HG02938 (cell line): ENCODE measurements at regions not wholly inside any gene's neighbourhood (a gene's known extent, or its start where the extent isn't known, plus 50 kb on each side); places are given as distances from the start of the nearest gene placed in this dataset.

ENCODE experiments used
- ATAC-seq: cut with Tn5 transposase; IDR thresholded peaks from one replicate; pipeline ENCODE4 v1.9.1; 2021; ENCODE audit warnings: mild to moderate bottlenecking, moderate library complexity; ENCODE audit not compliant: unreplicated experiment

GRCh38 chr16:86681031-86681756, 102.8 kb downstream of the FOXL1 start:
- ATAC-seq: no peak

DNA sequence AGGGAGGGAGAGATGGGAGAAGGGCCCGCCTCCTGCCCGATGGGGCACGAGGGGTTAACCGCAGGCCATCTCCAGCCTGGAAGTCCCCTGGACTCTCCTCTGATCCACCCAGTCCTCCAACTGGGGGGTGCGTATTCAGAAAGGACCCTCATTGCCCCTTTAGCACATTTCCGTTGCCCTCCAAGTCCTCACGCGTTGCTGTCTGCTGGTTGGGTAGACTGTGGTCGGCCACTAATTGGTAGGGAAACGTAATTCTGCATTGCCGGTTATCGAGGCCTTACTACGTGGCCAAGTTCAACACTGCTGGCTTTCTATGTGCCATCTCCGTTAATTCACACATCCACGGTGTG, 103.4 kb downstream of the FOXL1 start:
- ATAC-seq: no peak

DNA sequence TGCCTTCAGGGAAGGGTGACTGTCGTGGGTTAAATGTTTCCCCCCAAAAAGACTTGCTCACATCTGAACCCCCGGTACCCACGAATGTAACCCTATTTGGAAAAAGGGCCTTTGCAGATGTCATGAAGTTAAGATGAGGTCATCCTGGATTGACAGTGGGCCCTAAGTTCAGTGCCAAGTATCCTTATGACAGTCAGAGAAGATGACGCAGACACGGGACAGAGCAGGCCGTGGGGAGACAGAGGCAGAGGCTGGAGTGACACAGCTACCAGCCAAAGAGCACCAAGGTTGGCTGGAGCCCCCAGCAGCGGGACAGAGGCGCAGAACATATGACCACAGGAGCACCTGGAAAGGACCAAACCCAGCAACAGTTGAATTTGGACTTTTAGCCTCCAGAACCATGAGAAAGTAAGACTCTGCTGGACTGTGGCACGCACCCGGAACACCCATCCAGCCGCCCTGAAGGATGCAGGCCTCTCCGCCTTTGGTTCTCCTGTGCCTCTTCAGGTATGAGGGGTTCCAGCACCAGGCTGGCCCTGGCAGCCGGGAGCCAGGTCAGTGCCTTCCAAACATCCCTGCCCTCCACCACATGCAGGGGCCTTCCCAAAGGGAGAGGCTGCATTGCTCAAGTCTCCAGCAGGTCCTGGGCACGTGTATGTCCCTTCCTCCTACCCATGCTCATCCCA, 104.0 kb downstream of the FOXL1 start:
- ATAC-seq: no peak

- ATAC-seq: no peak
These were observed 105.3 kb downstream of the FOXL1 start for GRCh38 chr16:86683441-86684194.

- ATAC-seq: no peak
These were observed 106.7 kb downstream of the FOXL1 start for GRCh38 chr16:86685076-86685475.

GRCh38 chr16:86690970-86691369, 112.6 kb downstream of the FOXL1 start:
- ATAC-seq: no peak

DNA sequence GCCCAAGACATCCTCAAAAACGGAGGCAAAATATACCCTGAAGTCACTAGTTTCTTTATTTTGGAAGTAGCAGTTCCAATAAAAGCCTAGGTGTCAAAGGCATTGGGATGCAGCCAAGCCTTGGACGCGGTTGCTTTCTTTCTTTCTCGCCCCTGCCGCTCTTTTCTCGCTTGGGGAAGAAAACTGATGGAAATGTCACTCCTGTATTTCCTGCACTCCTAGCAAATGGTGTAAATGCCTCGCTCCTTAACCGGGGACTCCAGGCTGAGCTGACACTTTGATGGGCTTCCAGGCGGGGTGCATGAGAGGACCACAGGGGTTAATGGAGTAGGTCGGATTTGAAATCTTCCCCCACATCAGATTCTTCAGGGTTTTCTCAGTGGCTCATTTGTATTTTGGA, 114.1 kb downstream of the FOXL1 start:
- ATAC-seq: no peak

- ATAC-seq: no peak
These were observed 114.7 kb downstream of the FOXL1 start for GRCh38 chr16:86693033-86693432.

GRCh38 chr16:86697715-86698114, 119.4 kb downstream of the FOXL1 start:
- ATAC-seq: no peak

- ATAC-seq: no peak
These were observed 121.9 kb downstream of the FOXL1 start for GRCh38 chr16:86700046-86700945.

DNA sequence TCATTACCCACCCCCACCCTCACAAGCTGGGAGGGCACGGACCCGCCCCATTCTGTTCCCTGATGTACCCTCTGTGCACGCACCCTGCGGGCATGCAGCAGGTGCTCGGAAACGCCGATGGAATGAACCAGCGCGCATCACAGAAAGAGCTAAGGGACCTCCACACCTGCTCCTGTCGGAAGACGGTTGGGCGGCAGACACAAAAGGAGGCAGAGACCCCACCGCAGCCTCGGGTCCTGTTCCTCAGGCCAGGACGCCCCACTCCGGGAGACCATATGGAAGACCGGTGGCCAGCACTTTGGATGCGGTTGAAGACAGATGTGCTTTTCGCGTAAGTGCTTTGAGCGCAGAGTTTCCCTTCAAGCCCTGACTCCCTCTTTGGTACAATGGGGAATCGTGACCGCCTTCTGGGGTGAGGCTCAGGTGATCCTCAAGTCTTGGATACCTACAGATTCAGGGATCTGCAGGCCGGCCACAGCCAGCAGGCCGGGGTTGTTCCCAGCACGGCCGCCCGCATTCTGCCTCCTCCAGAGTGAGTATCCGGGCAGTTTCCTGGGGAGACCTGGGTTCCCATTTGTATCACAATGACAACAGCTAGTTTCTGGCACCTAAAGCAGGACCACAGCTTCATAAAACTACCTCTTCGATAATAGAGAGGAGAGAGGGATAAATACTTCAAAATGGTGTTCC, 123.1 kb downstream of the FOXL1 start:
- no peak for ATAC-seq

- ATAC-seq: no peak
These were observed 124.7 kb downstream of the FOXL1 start for GRCh38 chr16:86702824-86703588.

DNA sequence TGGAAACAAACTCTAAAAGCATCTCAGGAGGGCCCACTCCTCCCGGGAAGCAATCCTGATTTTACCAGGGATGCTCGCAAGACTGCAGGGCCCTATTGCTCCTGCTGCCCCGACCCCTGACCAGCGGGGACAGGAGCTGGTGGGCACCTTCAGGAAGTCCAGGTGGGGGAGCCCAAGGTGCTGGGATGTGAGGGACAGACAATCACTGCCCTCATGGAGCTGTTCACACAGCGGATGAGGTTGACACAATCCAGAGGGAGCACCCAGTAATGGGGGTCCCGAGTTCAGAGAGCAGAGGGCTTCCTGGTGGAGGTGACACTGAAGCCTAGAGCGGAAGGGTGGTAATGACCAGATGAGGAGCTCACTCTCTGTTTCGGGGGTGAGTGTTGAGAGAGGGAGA, 126.2 kb downstream of the FOXL1 start:
- ATAC-seq: no peak

DNA sequence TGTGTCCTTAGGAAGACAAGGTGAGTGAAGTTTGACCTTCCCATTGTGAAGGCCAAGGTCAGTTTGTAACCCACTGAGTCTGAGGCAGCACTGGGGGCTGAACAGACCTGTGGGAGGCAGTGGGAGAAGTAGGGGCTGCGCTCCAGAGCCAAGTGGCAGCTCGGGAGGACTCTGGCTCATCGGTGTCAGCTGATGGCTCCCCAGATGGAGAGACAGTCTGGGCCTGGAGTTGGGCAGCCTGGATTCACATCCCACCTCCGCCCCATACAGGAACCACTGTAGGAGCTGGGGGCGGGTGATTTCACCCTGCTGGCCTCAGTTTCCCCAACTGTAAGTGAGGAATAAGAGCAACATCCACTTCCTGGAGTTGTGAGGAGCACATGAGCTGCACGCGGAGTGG, 128.4 kb downstream of the FOXL1 start:
- no peak for ATAC-seq

DNA sequence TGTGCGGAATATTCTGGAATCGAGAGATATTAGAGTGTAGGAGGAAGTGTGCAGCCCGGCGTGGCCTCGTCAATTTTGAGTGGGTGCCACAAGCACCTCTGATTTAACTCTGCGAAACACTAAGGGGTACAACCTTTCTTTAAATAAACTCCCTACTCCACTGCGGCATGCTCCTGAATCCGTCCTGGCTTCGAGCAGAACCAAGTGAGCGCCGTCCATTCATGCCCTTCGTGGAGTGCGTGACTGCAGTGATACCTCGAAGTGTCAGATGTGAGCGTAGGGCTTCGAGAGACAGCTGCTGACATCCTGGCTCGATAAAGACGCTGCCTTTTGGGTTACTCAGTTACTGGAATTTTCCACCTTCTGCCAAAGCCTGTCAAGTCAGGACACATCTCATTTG, 128.8 kb downstream of the FOXL1 start:
- no peak for ATAC-seq

- ATAC-seq: no peak
These were observed 129.2 kb downstream of the FOXL1 start for GRCh38 chr16:86707581-86707980.

GRCh38 chr16:86708431-86708830, 130.1 kb downstream of the FOXL1 start:
- ATAC-seq: no peak

GRCh38 chr16:86709103-86709502, 130.8 kb downstream of the FOXL1 start:
- ATAC-seq: no peak

GRCh38 chr16:86709902-86710601, 131.7 kb downstream of the FOXL1 start:
- ATAC-seq: no peak
